DMS 273 treated with DMSO at 0.1 percent for 48 hours (cell line): ENCODE measurements at regions not wholly inside any gene's neighbourhood (a gene's known extent, or its start where the extent isn't known, plus 50 kb on each side); places are given as distances from the start of the nearest gene placed in this dataset.

Experiments
- DNase-seq: peaks from one replicate; lab custom pipeline; 2025; lab: John Stamatoyannopoulos, UW

DNA sequence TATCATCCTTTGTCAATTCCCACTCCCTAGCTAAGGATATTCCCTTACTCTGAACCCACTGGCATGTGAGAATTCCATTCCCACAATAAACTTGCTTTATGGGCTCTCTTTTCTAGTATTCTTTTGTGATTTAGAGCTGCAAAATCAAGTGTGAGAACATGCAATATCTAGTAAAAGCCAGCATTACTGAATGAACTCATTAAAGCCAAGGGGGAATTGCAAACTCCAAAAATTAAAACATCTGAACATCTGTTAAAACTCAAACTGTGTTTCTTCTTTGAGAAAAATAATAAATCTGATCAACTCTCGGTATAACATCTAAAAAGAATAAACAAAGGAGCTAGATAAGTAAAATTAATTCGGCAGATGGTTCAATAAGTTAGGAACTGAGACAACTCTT lies 53.1 kb upstream of the MPDZ start:
- no peak for DNase-seq

DNA sequence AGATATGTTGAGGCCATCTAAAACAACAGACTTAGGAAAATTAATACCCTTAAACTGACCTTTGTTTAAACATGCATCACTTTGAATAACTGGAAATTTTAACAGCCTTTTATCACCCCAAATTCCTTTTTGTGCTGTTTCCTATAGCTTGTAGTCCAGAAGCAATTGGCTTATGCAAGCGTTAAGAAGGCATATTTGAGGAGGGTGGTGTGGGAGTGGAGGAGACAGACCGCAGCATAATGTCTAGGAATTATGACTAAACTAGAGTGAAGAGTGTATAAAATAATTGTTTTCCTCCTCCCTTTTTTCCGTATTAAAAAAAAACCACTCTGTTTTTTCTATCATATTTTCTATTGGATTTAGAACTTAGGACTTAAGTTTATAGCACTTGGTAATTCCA lies 51.8 kb upstream of the MPDZ start:
- no peak for DNase-seq

- peak; percentile 8 for DNase-seq
Observed at GRCh38 chr9:13330396-13331004, 51.0 kb upstream of the MPDZ start.
